Peyer's patch (tissue), 4 donors: ENCODE measurements at regions not wholly inside any gene's neighbourhood (a gene's known extent, or its start where the extent isn't known, plus 50 kb on each side); places are given as distances from the start of the nearest gene placed in this dataset.

ENCODE experiments used
- CTCF ChIP-seq, 6 experiments: fragments of 450-650 bp in 4 of 6; fragments of 200-600 bp in 2 of 6; sonication (generic) in 1 of 6; IDR thresholded peaks; one replicate each; pipeline ENCODE4 v1.5.1; 2017 to 2019; ENCODE audit warnings: antibody characterized with exemption in 6 of 6, mild to moderate bottlenecking in 3 of 6, moderate library complexity in 1 of 6
- POLR2A ChIP-seq, 2 donors: fragments of 450-650 bp; IDR thresholded peaks; one replicate each; pipeline ENCODE4 v1.5.1; 2017; ENCODE audit warnings: antibody characterized with exemption in 2 of 2, mild to moderate bottlenecking in 2 of 2, moderate library complexity in 2 of 2

- TF ChIP-seq CTCF (IDR thresholded peaks at IDR 0.05) (no peak), POLR2A (IDR thresholded peaks at IDR 0.05) (no peak)
Measured at GRCh38 chr10:111650088-111650487, 533.5 kb downstream of the GPAM start.
